ENCODE measurements at regions not wholly inside any gene's neighbourhood (a gene's known extent, or its start where the extent isn't known, plus 50 kb on each side); places are given as distances from the start of the nearest gene placed in this dataset.

DNA sequence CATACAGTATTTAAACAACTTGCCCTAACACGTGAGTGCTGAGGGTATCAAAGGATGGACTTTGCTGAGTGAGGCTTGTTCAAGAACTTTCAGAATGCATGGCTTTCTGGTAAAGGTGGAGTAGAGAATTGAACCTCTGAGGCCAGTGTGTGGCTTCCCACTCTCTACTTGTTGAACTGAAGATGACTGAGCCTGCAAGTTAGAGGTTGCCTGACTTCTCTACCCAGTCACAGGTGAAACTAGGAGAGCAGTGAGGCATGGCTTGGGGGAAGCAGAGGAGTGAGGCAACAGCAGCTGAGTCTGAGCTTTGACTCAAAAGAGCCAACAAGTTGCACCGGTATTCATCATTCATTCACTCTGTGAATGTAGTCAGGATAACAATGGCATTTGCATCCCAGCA is 256.4 kb upstream of the SESN3 start:
- TF ChIP-seq, protein P1, sequence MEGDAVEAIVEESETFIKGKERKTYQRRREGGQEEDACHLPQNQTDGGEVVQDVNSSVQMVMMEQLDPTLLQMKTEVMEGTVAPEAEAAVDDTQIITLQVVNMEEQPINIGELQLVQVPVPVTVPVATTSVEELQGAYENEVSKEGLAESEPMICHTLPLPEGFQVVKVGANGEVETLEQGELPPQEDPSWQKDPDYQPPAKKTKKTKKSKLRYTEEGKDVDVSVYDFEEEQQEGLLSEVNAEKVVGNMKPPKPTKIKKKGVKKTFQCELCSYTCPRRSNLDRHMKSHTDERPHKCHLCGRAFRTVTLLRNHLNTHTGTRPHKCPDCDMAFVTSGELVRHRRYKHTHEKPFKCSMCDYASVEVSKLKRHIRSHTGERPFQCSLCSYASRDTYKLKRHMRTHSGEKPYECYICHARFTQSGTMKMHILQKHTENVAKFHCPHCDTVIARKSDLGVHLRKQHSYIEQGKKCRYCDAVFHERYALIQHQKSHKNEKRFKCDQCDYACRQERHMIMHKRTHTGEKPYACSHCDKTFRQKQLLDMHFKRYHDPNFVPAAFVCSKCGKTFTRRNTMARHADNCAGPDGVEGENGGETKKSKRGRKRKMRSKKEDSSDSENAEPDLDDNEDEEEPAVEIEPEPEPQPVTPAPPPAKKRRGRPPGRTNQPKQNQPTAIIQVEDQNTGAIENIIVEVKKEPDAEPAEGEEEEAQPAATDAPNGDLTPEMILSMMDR (conservative IDR thresholded peaks at IDR 0.05; ENCODE audit: low read depth, low read length), result no peak
- no peak for TF ChIP-seq EZH2 (IDR thresholded peaks at IDR 0.05; ENCODE audit: low read length, unreplicated experiment)
- no peak for TF ChIP-seq EZH2phosphoT487 (IDR thresholded peaks at IDR 0.05; ENCODE audit: borderline replicate concordance, low read length)
